GM21423 (cell line): ENCODE measurements at regions not wholly inside any gene's neighbourhood (a gene's known extent, or its start where the extent isn't known, plus 50 kb on each side); places are given as distances from the start of the nearest gene placed in this dataset.
"Not testable (repeated sequence)": the region's sequence is repeated elsewhere in the genome, so short reads cannot be mapped to it uniquely, and the experiment has no call there.

Experiments
- ATAC-seq: cut with Tn5 transposase; IDR thresholded peaks from one replicate; pipeline ENCODE4 v1.9.1; 2021; ENCODE audit warnings: mild to moderate bottlenecking, moderate library complexity; ENCODE audit not compliant: unreplicated experiment

GRCh38 chr14:105690671-105691070, 164.3 kb downstream of the TMEM121 start:
- no peak for ATAC-seq

GRCh38 chr14:105691321-105692109, 165.1 kb downstream of the TMEM121 start:
- ATAC-seq: not testable (repeated sequence)

GRCh38 chr14:105692110-105692685, 165.8 kb downstream of the TMEM121 start:
- not testable (repeated sequence) for ATAC-seq

GRCh38 chr14:105694961-105695360, 168.6 kb downstream of the TMEM121 start:
- ATAC-seq: no peak

- peak; percentile 53 for ATAC-seq
These were observed 170.0 kb downstream of the TMEM121 start for GRCh38 chr14:105696388-105696787.

GRCh38 chr14:105697414-105697813, 171.0 kb downstream of the TMEM121 start:
- not testable (repeated sequence) for ATAC-seq

GRCh38 chr14:105697955-105698354, 171.6 kb downstream of the TMEM121 start:
- not testable (repeated sequence) for ATAC-seq

GRCh38 chr14:105698940-105699556, 172.7 kb downstream of the TMEM121 start:
- not testable (repeated sequence) for ATAC-seq

GRCh38 chr14:105699706-105700105, 173.3 kb downstream of the TMEM121 start:
- not testable (repeated sequence) for ATAC-seq

GRCh38 chr14:105700146-105700545, 173.8 kb downstream of the TMEM121 start:
- not testable (repeated sequence) for ATAC-seq

- peak; percentile 41 for ATAC-seq
These were observed 174.4 kb downstream of the TMEM121 start for GRCh38 chr14:105700622-105701288.

GRCh38 chr14:105701456-105702274, 175.3 kb downstream of the TMEM121 start:
- ATAC-seq: no peak

- no peak for ATAC-seq
These were observed 176.0 kb downstream of the TMEM121 start for GRCh38 chr14:105702275-105702817.

- ATAC-seq: not testable (repeated sequence)
These were observed 176.8 kb downstream of the TMEM121 start for GRCh38 chr14:105703044-105703665.

GRCh38 chr14:105704091-105704490, 177.7 kb downstream of the TMEM121 start:
- not testable (repeated sequence) for ATAC-seq

- not testable (repeated sequence) for ATAC-seq
These were observed 178.1 kb downstream of the TMEM121 start for GRCh38 chr14:105704492-105704891.

GRCh38 chr14:105705512-105705861, 179.1 kb downstream of the TMEM121 start:
- ATAC-seq: not testable (repeated sequence)

GRCh38 chr14:105705862-105706700, 179.7 kb downstream of the TMEM121 start:
- peak; percentile 37 for ATAC-seq

GRCh38 chr14:105706701-105707019, 180.3 kb downstream of the TMEM121 start:
- not testable (repeated sequence) for ATAC-seq
